ENCODE measurements at regions not wholly inside any gene's neighbourhood (a gene's known extent, or its start where the extent isn't known, plus 50 kb on each side); places are given as distances from the start of the nearest gene placed in this dataset.

GRCh38 chr11:23606191-23606590, 745.9 kb upstream of the CCDC179 start:
- no peak for TF ChIP-seq CTCF (IDR thresholded peaks at IDR 0.05)
- TF ChIP-seq POLR2A (IDR thresholded peaks at IDR 0.05), result no peak

Measured in esophagus squamous epithelium (tissue), 4 donors.